Osteoblast (primary cell): ENCODE measurements at regions not wholly inside any gene's neighbourhood (a gene's known extent, or its start where the extent isn't known, plus 50 kb on each side); places are given as distances from the start of the nearest gene placed in this dataset.

ENCODE experiments used
- DNase-seq: peaks from one replicate; pipeline ENCODE4 v3.0.0; 2011; ENCODE audit warnings: low spot score, mixed read lengths; ENCODE audit not compliant: insufficient read length; ENCODE audit errors: missing footprints
- H2AFZ ChIP-seq: 2 replicates; pipeline ENCODE4 v1.6.0; 2011; ENCODE audit warnings: mild to moderate bottlenecking, low read length
- H3K27ac ChIP-seq: 2 replicates; pipeline ENCODE4 v1.5.1; 2011; ENCODE audit warnings: mild to moderate bottlenecking, low read depth, low read length, moderate library complexity
- H3K27me3 ChIP-seq: 2 replicates; pipeline ENCODE4 v1.6.0; 2012; ENCODE audit warnings: mild to moderate bottlenecking, control low read depth, inconsistent platforms, low read length, moderate library complexity; ENCODE audit not compliant: insufficient read depth
- H3K36me3 ChIP-seq: 2 replicates; pipeline ENCODE4 v1.5.1; 2011; ENCODE audit warnings: mild to moderate bottlenecking, low read length, control low read depth, moderate library complexity; ENCODE audit not compliant: insufficient read depth
- H3K4me1 ChIP-seq: 2 replicates; pipeline ENCODE4 v1.5.1; 2011; ENCODE audit warnings: mild to moderate bottlenecking, low read length, control low read depth, moderate library complexity; ENCODE audit not compliant: insufficient read depth
- H3K4me2 ChIP-seq: 2 replicates; pipeline ENCODE4 v1.6.0; 2011; ENCODE audit warnings: mild to moderate bottlenecking, low read length; ENCODE audit not compliant: insufficient read depth
- H3K4me3 ChIP-seq: fragments of 200-600 bp; sonication (generic); 3 replicates; pipeline ENCODE4 v1.5.1; 2012; ENCODE audit warnings: mild to moderate bottlenecking, low read length, inconsistent platforms; ENCODE audit not compliant: insufficient read depth
- H3K79me2 ChIP-seq: 2 replicates; pipeline ENCODE4 v1.6.0; 2012; ENCODE audit warnings: mild to moderate bottlenecking, low read length, control low read depth, inconsistent platforms; ENCODE audit not compliant: insufficient read depth
- H3K9me3 ChIP-seq: 2 replicates; pipeline ENCODE4 v1.5.1; 2011; ENCODE audit warnings: low read depth, low read length, control low read depth
- H4K20me1 ChIP-seq: 2 replicates; pipeline ENCODE4 v1.6.0; 2012; ENCODE audit warnings: mild to moderate bottlenecking, low read length, control low read depth; ENCODE audit not compliant: insufficient read depth
- TF ChIP-seq, protein P1 (sequence below): IDR thresholded peaks from 2 replicates; pipeline ENCODE4 v1.5.1; 2011; ENCODE audit warnings: mild to moderate bottlenecking, low read depth, low read length, moderate library complexity; ENCODE audit errors: extremely low read depth

GRCh38 chr14:36428350-36428749 lies 91.7 kb downstream of the NKX2-1 start:
- H3K4me3 ChIP-seq, result no peak overlapping the region
- no peak overlapping the region for H3K27ac ChIP-seq
- TF ChIP-seq, protein P1, sequence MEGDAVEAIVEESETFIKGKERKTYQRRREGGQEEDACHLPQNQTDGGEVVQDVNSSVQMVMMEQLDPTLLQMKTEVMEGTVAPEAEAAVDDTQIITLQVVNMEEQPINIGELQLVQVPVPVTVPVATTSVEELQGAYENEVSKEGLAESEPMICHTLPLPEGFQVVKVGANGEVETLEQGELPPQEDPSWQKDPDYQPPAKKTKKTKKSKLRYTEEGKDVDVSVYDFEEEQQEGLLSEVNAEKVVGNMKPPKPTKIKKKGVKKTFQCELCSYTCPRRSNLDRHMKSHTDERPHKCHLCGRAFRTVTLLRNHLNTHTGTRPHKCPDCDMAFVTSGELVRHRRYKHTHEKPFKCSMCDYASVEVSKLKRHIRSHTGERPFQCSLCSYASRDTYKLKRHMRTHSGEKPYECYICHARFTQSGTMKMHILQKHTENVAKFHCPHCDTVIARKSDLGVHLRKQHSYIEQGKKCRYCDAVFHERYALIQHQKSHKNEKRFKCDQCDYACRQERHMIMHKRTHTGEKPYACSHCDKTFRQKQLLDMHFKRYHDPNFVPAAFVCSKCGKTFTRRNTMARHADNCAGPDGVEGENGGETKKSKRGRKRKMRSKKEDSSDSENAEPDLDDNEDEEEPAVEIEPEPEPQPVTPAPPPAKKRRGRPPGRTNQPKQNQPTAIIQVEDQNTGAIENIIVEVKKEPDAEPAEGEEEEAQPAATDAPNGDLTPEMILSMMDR, result no peak
- H3K36me3 ChIP-seq, result no peaks in the 10 kb centered on the region
- no peaks in the 10 kb centered on the region for H4K20me1 ChIP-seq
- H3K4me2 ChIP-seq, result no peak overlapping the region
- no peaks in the 10 kb centered on the region for H3K79me2 ChIP-seq
- H3K27me3 ChIP-seq, result no peaks in the 10 kb centered on the region
- no peak for DNase-seq
- H3K9me3 ChIP-seq, result no peaks in the 10 kb centered on the region
- H3K4me1 ChIP-seq, result no peaks in the 10 kb centered on the region
- no peak overlapping the region for H2AFZ ChIP-seq

DNA sequence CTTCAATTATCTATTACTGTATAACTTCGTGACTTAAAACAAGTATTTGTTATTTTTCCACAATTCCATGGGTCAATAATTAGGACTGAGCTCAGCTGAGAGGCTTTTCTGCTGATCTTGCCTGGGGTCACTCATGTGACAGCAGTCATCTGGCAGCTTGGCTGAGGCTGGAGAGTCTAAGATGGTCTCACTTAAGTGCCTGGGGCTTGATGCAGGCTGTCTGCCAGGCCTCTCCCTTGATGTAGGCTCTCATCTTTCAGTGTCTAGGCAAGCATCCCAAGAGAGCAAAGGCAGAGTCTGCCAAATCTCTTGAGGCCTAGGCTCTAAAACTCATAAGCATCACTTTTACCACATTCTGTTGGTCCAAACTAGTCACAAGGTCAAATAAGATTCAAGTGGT lies 93.2 kb downstream of the NKX2-1 start:
- H3K27ac ChIP-seq, result no peak overlapping the region
- no peak for DNase-seq
- H3K4me3 ChIP-seq, result no peak overlapping the region

GRCh38 chr14:36426113-36426512 lies 93.9 kb downstream of the NKX2-1 start:
- Histone ChIP-seq H2AFZ (no peak overlapping the region), H3K27ac (no peak overlapping the region), H3K27me3 (no peaks in the 10 kb centered on the region), H3K4me2 (no peak overlapping the region), H3K36me3 (no peaks in the 10 kb centered on the region), H4K20me1 (no peaks in the 10 kb centered on the region), H3K79me2 (no peaks in the 10 kb centered on the region), H3K9me3 (no peaks in the 10 kb centered on the region), H3K4me1 (no peaks in the 10 kb centered on the region), H3K4me3 (no peak overlapping the region)
- TF ChIP-seq, protein P1, result no peak
- no peak for DNase-seq

More for the DNA sequence above, 93.2 kb downstream of the NKX2-1 start:
- Histone ChIP-seq H4K20me1 (no peaks in the 10 kb centered on the region), H2AFZ (no peak overlapping the region), H3K36me3 (no peaks in the 10 kb centered on the region), H3K79me2 (no peaks in the 10 kb centered on the region), H3K27me3 (no peaks in the 10 kb centered on the region), H3K9me3 (no peaks in the 10 kb centered on the region), H3K4me1 (no peaks in the 10 kb centered on the region), H3K4me2 (no peak overlapping the region)
- TF ChIP-seq, protein P1, result no peak

DNA sequence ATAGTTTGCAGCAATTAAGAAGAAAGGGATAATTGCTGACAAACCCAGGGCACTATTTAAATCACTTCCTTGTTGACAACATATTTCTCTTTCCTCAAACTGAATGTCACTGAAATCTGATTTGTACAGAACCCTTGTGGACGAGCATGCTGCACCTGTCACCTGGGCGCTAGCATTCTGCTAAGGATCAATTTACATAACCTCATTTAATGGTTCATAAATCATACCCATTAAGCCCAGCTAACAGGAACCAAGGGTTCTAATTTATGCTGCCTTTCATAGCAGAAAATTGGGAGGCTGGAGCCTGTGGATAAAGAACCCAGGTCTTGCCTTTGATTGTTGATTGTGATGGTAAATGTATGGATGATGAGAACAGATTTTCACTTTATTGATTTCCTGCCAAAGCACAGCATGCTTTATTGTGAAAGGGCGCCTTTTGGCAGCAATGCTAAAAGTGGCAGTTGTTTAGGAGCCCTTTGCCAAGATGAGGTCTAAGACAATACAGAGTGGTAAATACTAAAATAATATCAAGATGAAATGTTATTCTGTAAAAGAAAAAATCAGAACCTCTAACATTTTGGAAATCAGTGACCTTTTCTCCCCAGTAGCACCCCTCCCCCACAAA lies 95.4 kb downstream of the NKX2-1 start:
- no peaks in the 10 kb centered on the region for H3K79me2 ChIP-seq
- H3K4me1 ChIP-seq, result no peaks in the 10 kb centered on the region
- H4K20me1 ChIP-seq, result no peaks in the 10 kb centered on the region
- no peaks in the 10 kb centered on the region for H3K9me3 ChIP-seq
- TF ChIP-seq, protein P1, result no peak
- H3K4me3 ChIP-seq, result no peak overlapping the region
- DNase-seq, result no peak
- H3K36me3 ChIP-seq, result no peaks in the 10 kb centered on the region
- no peak overlapping the region for H2AFZ ChIP-seq
- H3K27me3 ChIP-seq, result no peaks in the 10 kb centered on the region
- H3K4me2 ChIP-seq, result no peak overlapping the region
- H3K27ac ChIP-seq, result no peak overlapping the region
